SJCRH30 (cell line): ENCODE measurements at regions not wholly inside any gene's neighbourhood (a gene's known extent, or its start where the extent isn't known, plus 50 kb on each side); places are given as distances from the start of the nearest gene placed in this dataset.

Experiments used
- DNase-seq, 2 experiments: peaks; one replicate each; pipeline ENCODE4 v3.0.0-alpha.2; 2015 to 2020
- H3K27ac ChIP-seq: fragments of 250-450 bp; sonication (Bioruptor Pico); 2 replicates; pipeline ENCODE4 v1.5.1; 2020; ENCODE audit warnings: mild to moderate bottlenecking, moderate library complexity
- H3K27me3 ChIP-seq: fragments of 250-450 bp; sonication (Bioruptor Pico); 2 replicates; pipeline ENCODE4 v1.5.1; 2020; ENCODE audit warnings: mild to moderate bottlenecking, moderate library complexity
- H3K36me3 ChIP-seq: fragments of 250-450 bp; sonication (Bioruptor Pico); 2 replicates; pipeline ENCODE4 v1.5.1; 2020; ENCODE audit warnings: mild to moderate bottlenecking, moderate library complexity
- H3K4me1 ChIP-seq: fragments of 250-450 bp; sonication (Bioruptor Pico); 2 replicates; pipeline ENCODE4 v1.5.1; 2020; ENCODE audit warnings: mild to moderate bottlenecking, moderate library complexity
- H3K4me3 ChIP-seq: fragments of 250-450 bp; sonication (Bioruptor Pico); 2 replicates; pipeline ENCODE4 v1.5.1; 2020; ENCODE audit warnings: mild to moderate bottlenecking, moderate library complexity
- H3K9me3 ChIP-seq: fragments of 250-450 bp; sonication (Bioruptor Pico); replicated peaks from 2 replicates; pipeline ENCODE4 v1.5.1; 2020; ENCODE audit warnings: mild to moderate bottlenecking, moderate library complexity

DNA sequence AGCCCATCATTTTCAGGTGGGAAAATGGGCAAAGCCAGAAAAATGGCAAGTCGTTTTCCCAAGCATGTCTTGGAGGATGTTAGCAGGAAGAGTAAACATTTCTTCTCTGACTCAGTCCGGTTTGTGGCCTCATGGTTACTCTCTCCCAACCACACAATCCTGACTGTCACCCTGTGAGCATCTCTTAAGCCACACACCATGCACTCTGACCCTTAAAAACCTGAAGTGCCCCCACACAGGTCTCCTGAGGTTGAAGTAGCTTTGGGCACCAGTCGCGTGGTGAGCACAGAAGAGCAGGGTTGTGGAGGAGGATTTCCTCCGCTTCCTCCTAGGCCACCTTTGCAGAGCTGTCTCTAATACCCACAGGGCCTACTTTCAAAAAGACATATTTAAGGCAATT, 387.3 kb upstream of the NPVF start:
- H3K27me3 ChIP-seq = no peaks in the 10 kb centered on the region
- H3K36me3 ChIP-seq = no peaks in the 10 kb centered on the region
- H3K9me3 ChIP-seq = peaks cover 10% of the 10 kb centered on the region
- no peak overlapping the region for H3K27ac ChIP-seq
- no peak overlapping the region for H3K4me3 ChIP-seq
- H3K4me1 ChIP-seq = peaks cover 11% of the 10 kb centered on the region
- no peak for DNase-seq

DNA sequence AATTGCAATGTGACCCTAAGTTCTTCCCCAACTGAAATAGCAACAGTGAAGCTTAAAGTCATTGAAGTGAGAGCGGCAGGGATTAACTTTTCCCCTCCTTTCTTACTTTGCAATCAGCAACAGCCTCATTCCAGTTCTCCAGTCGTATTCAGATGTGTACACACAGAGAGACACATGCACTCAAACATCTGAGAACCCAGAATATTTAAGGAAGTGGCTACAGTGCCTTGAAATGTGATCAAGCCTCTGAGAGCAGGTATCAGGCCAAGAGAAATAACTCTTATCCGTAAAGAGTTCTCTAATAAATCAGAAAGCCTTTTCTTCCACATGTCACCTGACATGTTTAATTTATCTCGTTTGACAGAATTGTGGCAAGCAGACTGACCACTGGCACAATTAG, 388.9 kb upstream of the NPVF start:
- no peaks in the 10 kb centered on the region for H3K27me3 ChIP-seq
- no peaks in the 10 kb centered on the region for H3K36me3 ChIP-seq
- no peak overlapping the region for H3K27ac ChIP-seq
- H3K4me1 ChIP-seq = peaks cover 13% of the 10 kb centered on the region
- no peak overlapping the region for H3K4me3 ChIP-seq
- peaks cover 6% of the 10 kb centered on the region for H3K9me3 ChIP-seq
- no peak for DNase-seq

DNA sequence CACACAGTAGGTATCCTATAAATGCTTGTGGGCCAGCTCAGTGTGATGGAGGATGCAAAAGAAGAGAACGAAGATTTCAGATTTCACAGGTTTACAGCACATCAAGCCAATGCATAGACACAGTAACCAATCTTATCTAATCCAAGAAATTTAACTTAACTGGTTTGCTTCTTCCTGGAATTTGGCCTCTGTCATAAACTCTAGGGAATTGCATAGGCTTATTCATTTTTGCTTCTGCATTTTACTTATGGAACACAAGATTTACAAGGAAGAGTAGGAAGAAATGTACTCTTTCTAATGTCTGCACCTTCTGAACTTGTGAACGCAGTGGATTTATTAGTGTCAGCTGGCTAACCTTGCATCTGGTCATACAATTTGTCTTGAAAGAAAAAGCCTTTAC, 389.4 kb upstream of the NPVF start:
- Histone ChIP-seq H3K36me3 (no peaks in the 10 kb centered on the region), H3K27ac (no peak overlapping the region), H3K4me3 (no peak overlapping the region), H3K27me3 (no peaks in the 10 kb centered on the region), H3K9me3 (peaks cover 2% of the 10 kb centered on the region; the same call in 1 of the 2 replicates), H3K4me1 (peaks cover 17% of the 10 kb centered on the region)
- no peak for DNase-seq

DNA sequence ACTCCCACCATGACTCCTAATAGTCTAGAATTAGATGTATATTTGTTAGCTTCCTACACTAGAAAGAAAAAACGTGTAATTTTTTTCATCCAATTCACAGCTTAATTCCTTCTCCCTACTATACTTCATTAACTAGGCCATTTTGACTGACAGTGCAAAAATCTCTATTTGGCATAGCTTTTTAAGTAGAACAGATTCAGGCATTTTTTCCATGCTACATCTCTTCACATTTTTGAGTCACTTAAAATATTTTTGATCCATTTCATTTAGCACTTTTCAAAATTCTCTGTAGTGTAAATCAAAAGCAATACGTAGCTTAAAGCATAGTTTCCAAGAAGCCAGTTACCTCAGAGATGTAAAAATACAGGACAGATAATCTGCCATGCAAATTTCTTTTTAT, 391.1 kb upstream of the NPVF start:
- Histone ChIP-seq H3K27ac (no peak overlapping the region), H3K4me3 (no peak overlapping the region), H3K36me3 (no peaks in the 10 kb centered on the region), H3K27me3 (no peaks in the 10 kb centered on the region), H3K9me3 (no peaks in the 10 kb centered on the region), H3K4me1 (peaks cover 32% of the 10 kb centered on the region)
- no peak for DNase-seq

DNA sequence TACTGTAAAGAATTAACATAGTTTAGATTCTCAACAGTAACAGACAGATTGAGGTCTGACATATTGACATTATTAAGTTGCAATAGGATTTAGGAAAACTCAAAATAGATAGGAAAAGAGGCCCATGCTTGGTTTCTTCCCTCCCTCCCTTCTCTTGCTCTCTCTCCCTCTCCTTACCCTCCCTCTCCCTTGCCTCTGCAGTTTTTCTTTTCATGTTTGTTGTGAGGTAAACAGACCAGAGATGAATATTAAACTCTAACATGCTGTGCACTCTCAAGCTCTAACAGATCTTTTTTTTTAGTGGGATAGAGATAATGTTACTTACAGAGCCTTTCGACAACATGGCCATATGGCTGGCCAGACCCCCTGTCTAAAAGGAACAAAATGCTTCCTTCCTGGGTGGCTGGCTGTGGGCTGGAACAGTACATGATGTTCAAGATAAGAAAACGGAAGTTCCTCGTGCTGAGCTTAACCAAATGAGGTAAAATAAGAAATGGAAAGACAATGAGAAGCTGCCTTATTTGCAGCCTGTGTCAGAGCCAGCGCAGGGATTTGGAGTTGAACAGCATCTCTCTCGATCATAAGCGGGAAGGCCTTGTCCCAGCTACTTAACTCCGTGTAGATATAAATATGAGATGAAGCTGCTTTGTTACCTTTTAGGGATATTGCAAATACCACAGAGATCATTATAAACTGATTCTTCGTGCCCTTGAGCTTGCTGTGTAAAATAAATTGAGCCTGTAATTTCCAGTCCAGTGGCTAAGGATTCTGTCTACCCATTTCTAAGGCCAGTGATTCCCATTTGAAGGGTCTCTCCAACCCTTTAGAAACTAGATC, 391.9 kb upstream of the NPVF start:
- H3K27ac ChIP-seq = no peak overlapping the region
- DNase-seq = no peak

DNA sequence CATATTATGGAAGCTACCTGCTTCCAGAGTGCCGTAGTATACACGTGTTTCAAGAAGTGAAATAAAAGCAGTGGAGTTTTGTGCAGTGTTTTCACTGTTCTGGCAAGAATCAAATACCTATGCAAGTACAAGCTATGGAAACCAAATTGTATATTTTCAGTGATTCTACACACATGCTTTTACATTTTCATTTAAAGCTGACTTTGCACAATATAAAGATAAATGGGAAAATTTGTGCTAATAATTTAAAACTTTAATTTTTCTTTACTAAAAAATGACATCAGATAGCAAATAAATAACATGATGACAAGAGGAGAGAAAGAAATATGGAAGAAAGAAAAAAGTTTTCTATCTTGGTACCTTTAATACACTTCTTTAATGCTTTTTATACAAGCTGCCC, 393.7 kb upstream of the NPVF start:
- H3K4me1 ChIP-seq = peaks cover 29% of the 10 kb centered on the region
- no peak overlapping the region for H3K4me3 ChIP-seq
- H3K27ac ChIP-seq = no peak overlapping the region
- no peaks in the 10 kb centered on the region for H3K27me3 ChIP-seq
- DNase-seq = no peak
- H3K36me3 ChIP-seq = no peaks in the 10 kb centered on the region
- H3K9me3 ChIP-seq = no peaks in the 10 kb centered on the region

More for the DNA sequence above, 391.9 kb upstream of the NPVF start:
- Histone ChIP-seq H3K9me3 (no peaks in the 10 kb centered on the region), H3K4me3 (no peak overlapping the region), H3K4me1 (peaks cover 35% of the 10 kb centered on the region), H3K27me3 (no peaks in the 10 kb centered on the region), H3K36me3 (no peaks in the 10 kb centered on the region)

DNA sequence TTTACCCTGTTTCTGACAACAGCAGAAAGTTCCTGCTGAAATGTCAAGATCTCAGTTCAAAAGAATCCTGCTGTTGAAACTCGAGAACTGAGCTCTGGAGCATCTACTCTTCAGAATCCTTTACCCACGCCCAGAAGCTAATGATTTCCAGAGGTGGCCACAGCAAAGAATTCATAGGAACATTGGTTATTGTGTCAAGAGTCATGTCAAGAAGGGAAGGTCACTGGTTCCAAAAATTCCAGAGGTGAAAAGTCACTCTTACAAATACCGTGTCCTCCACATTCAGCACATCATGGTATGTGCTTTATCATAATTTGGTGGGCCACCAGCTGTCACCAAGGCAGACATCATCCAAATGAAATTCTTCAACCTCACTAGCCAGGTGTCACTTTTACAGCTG, 394.4 kb upstream of the NPVF start:
- Histone ChIP-seq H3K9me3 (no peaks in the 10 kb centered on the region), H3K27me3 (no peaks in the 10 kb centered on the region), H3K4me1 (peaks cover 29% of the 10 kb centered on the region), H3K4me3 (no peak overlapping the region), H3K36me3 (no peaks in the 10 kb centered on the region), H3K27ac (peak overlapping the region; percentile 1; the same call in 1 of the 2 replicates)
- no peak for DNase-seq

DNA sequence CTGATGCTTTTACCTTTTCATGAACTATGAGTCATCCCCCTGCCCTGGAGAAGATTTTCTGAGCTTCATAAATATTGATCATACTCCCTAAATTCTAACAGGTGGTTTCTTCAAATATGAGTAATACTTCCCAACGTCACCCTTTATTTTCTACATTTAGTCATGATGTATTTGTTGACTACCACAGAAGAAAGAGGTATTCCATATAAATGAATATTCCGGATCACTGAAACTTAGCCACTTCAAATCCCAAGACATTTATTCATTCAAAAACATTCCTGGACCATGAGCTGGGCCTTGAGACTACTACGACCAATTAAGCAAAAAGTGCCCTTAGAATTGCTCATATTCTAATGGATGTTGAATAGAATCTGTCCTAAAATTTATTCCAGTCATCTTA, 395.8 kb upstream of the NPVF start:
- H3K4me3 ChIP-seq = no peak overlapping the region
- no peak overlapping the region for H3K27ac ChIP-seq
- H3K4me1 ChIP-seq = peaks cover 29% of the 10 kb centered on the region
- H3K9me3 ChIP-seq = no peaks in the 10 kb centered on the region
- no peaks in the 10 kb centered on the region for H3K27me3 ChIP-seq
- H3K36me3 ChIP-seq = no peaks in the 10 kb centered on the region
- no peak for DNase-seq

DNA sequence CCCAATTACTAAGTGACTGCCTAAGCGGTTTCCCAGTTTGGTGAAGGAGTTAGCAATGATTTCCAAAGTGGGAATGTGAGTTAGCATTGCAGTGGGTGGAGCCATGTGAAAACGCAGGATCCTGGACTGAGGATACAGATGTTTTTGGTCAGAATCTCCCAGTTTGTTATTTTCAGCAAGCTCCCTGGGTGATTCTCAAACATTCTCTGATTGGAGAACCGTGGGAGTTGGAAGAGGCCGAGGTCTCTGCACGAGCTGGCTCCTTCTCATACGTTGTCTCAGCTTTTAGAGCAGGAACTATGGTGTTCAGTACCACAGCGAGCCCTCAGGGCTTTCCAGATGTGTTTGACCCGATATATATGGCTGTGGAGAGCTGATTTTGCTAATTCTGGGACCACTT, 396.5 kb upstream of the NPVF start:
- Histone ChIP-seq H3K9me3 (no peaks in the 10 kb centered on the region), H3K27ac (no peak overlapping the region)
- no peak for DNase-seq

DNA sequence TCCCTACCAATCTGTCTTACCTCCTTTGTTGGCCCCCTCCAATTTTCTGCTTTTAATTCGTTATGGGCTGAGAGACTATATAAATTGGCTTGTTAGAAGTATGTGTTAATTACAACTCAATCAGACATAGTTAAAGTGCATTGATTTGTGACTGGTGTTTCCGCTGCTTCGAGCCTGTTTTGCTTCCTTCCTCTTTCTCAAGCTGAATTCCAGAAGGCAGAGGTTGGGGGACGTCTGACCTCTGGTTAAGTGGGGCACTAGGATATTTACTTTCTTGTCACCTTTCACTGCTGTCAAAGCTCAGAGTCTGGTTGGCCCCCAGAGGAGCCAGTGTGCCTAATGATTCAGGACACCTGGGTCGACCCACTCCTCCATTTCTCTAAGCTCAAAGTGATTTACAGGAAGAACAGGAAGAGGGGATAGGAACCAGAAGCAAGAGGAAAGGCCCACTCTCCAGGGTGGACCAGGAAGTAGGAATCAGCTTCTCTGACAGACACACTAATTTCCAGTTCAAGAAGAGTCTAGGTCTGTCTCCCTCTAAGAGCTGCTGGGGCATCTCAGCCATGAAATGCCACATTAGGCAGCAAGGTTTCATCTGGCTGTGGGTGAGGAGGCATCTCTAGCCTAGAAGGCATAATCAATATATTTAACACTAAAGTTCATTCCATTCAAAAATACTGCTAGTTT, 397.2 kb upstream of the NPVF start:
- H3K9me3 ChIP-seq = no peaks in the 10 kb centered on the region
- H3K27me3 ChIP-seq = no peaks in the 10 kb centered on the region
- H3K4me1 ChIP-seq = peaks cover 24% of the 10 kb centered on the region
- H3K36me3 ChIP-seq = no peaks in the 10 kb centered on the region
- no peak overlapping the region for H3K27ac ChIP-seq
- no peak overlapping the region for H3K4me3 ChIP-seq
- DNase-seq = no peak

More for the DNA sequence above, 396.5 kb upstream of the NPVF start:
- H3K4me1 ChIP-seq = peaks cover 28% of the 10 kb centered on the region
- no peak overlapping the region for H3K4me3 ChIP-seq
- H3K27me3 ChIP-seq = no peaks in the 10 kb centered on the region
- H3K36me3 ChIP-seq = no peaks in the 10 kb centered on the region

DNA sequence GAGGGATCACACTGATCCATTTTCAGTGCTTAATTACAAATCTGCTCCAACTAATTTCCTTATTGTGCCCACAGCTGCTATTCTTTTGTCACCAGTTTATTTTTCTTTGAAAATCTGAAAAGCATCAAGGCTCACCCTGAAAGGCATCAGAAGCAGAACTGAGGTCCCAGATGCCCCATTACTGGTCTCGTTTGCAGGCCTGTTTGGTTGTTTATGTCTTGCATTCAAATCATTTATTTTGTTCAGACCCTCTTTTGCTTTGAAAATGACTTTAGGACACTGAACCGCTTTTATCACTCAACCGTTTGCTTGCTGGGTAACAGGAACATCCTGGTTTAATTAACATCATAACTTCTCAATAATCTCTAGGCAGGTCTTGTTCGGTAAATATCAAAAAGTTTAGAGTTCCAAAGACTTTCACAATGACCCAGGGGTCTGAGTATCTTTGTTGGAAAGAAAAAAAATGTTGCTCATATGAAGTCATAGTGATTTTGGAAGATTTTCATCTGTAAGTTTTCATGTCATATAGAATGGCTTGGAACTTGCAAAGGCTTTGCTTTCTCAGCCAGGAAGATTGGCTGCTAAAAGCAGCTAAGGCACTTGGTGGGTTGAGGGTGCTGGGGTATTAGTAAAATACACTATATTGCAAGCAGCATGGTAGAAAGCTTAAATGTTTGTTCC, 398.3 kb upstream of the NPVF start:
- no peak overlapping the region for H3K27ac ChIP-seq

DNA sequence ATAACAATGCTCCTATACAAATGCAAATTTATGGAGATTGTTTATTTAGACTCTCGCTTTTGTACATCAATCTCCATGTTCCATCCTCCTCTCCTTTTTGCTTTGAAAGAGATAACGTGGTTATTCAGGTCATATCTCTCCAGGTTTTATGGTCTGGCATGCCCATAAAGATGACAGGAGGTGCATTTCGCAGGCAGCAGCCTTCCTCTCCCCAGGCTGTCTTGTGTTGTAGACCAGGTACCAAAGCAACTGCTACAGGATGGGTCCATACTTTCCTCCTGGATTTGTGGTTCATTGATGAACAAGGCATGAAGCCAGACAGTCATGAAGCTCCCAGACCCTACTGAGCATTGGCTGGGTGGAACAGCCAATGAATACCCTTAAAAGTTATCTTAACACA, 400.2 kb upstream of the NPVF start:
- DNase-seq = no peak

More for the DNA sequence above, 398.3 kb upstream of the NPVF start:
- H3K4me1 ChIP-seq = peaks cover 24% of the 10 kb centered on the region
- no peaks in the 10 kb centered on the region for H3K36me3 ChIP-seq
- no peak overlapping the region for H3K4me3 ChIP-seq
- H3K9me3 ChIP-seq = no peaks in the 10 kb centered on the region
- no peaks in the 10 kb centered on the region for H3K27me3 ChIP-seq
- no peak for DNase-seq

DNA sequence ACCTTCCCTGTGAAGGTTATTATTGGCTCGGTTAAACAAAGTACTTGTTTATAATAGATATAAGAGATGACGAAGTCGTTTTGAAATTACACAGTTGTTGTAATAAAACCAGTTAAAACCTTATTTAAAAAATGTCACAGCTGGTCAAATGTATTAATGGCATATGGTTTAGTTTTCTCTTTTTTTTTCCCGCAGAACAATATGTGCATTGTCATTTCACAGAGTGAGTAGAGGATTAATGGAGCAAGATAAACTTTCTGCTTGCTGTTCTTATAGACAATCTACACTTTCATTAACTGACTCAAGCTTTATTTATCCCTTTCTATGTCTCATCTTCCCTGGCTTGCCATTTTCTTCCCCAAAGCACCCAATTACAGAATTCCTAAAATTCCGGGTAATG, 404.3 kb upstream of the NPVF start:
- H3K9me3 ChIP-seq = no peaks in the 10 kb centered on the region
- peak in 1 of 2 experiments; percentile 67 for DNase-seq
- H3K4me1 ChIP-seq = peaks cover 41% of the 10 kb centered on the region
- no peaks in the 10 kb centered on the region for H3K36me3 ChIP-seq
- H3K4me3 ChIP-seq = no peak overlapping the region
- peak overlapping the region; percentile 19; the same call in 1 of the 2 replicates for H3K27ac ChIP-seq
- H3K27me3 ChIP-seq = no peaks in the 10 kb centered on the region

More for the DNA sequence above, 400.2 kb upstream of the NPVF start:
- H3K27ac ChIP-seq = no peak overlapping the region
- no peak overlapping the region for H3K4me3 ChIP-seq
- H3K36me3 ChIP-seq = no peaks in the 10 kb centered on the region
- H3K9me3 ChIP-seq = no peaks in the 10 kb centered on the region
- H3K4me1 ChIP-seq = peaks cover 26% of the 10 kb centered on the region
- H3K27me3 ChIP-seq = no peaks in the 10 kb centered on the region

DNA sequence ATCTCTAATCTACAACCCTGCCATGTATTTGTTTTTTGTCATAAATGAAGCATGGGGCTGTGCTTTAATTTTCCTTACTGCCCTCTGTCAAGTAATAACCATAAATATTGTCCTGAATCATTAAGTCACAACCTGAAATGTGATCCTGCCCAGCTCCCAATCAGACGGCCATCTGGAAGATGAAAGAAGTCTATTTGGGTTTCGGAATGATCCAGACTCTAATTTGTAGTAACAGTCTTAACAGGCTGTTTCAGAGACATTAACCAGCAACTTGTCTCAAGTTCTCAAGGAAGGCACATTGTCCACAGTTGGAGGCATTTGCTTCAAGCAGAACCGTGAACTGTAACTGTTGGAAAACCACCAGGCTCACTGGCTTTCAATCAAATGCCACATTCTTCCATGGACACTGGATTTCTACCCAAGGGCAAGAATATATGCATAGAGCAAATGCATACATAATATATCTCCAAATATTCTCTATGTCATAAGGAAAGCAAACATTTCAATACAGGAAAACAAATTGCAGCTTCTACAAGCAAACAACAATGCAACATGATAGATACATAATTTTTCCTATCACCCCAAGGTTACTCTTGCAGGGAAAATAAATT, 405.2 kb upstream of the NPVF start:
- Histone ChIP-seq H3K4me3 (no peak overlapping the region), H3K27ac (no peak overlapping the region; the same call in 1 of the 2 replicates), H3K4me1 (peaks cover 50% of the 10 kb centered on the region), H3K9me3 (no peaks in the 10 kb centered on the region), H3K36me3 (no peaks in the 10 kb centered on the region), H3K27me3 (no peaks in the 10 kb centered on the region)
- DNase-seq = no peak

DNA sequence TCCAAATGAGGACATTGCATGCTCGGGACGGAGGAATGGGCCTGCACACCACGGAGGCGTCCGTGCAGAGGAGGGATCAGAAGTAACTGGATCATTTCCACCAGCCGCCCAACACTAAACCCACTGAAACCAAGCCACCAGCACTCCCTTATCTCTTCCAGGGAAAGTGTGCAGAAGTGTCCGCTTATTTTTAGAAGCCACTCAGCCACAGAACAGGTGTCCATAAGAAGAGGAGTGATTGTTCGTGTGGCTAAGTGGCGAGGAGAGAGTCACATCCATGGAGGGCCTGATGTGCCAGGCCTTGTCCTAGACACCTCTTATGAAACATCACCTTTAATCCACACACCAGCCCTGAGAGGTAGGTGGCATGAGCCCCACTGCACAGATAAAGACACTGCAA, 407.9 kb upstream of the NPVF start:
- peak overlapping the region; percentile 71 for H3K27ac ChIP-seq
- H3K4me1 ChIP-seq = peaks cover 56% of the 10 kb centered on the region
- H3K27me3 ChIP-seq = no peaks in the 10 kb centered on the region
- DNase-seq = peak; percentile 64 to 85
- no peaks in the 10 kb centered on the region for H3K9me3 ChIP-seq
- H3K4me3 ChIP-seq = no peak overlapping the region
- H3K36me3 ChIP-seq = no peaks in the 10 kb centered on the region
